Bronchial epithelial cell (primary cell): ENCODE measurements at regions not wholly inside any gene's neighbourhood (a gene's known extent, or its start where the extent isn't known, plus 50 kb on each side); places are given as distances from the start of the nearest gene placed in this dataset.

Source experiments
- DNase-seq: peaks from one replicate; pipeline ENCODE4 v3.0.0-alpha.2; 2010; ENCODE audit warnings: low read depth
- FAIRE-seq: peaks from 2 replicates; lab custom pipeline; 2011; peaks lifted over from hg19 to GRCh38; lab: Jason Lieb, UNC
- H3K27me3 ChIP-seq: 2 replicates; pipeline ENCODE4 v1.5.1; 2011; ENCODE audit warnings: low read length; ENCODE audit not compliant: control insufficient read depth, insufficient read depth
- H3K36me3 ChIP-seq: 2 replicates; pipeline ENCODE4 v1.5.1; 2011; ENCODE audit warnings: low read length; ENCODE audit not compliant: control insufficient read depth, insufficient read depth
- H3K4me3 ChIP-seq: 2 replicates; pipeline ENCODE4 v1.5.1; 2011; ENCODE audit warnings: mild to moderate bottlenecking, low read depth, low read length, control low read depth
- CTCF ChIP-seq: IDR thresholded peaks from 2 replicates; pipeline ENCODE4 v1.5.1; 2011; ENCODE audit warnings: mild to moderate bottlenecking, moderate library complexity, low read length, control low read depth, inconsistent platforms; ENCODE audit not compliant: insufficient read depth, severe bottlenecking

- no peak for TF ChIP-seq CTCF
- H3K36me3 ChIP-seq, result no peaks in the 10 kb centered on the region
- FAIRE-seq, result no peak
Observed at GRCh38 chrX:147119088-147119487, 304.5 kb upstream of the CXorf51A start.

GRCh38 chrX:147079974-147080373, 265.4 kb upstream of the CXorf51A start:
- no peak for FAIRE-seq
- Histone ChIP-seq H3K36me3 (no peaks in the 10 kb centered on the region), H3K27me3 (no peaks in the 10 kb centered on the region), H3K4me3 (no peak overlapping the region)
- DNase-seq, result no peak
- no peak for TF ChIP-seq CTCF

More at GRCh38 chrX:147119088-147119487, 304.5 kb upstream of the CXorf51A start:
- no peaks in the 10 kb centered on the region for H3K27me3 ChIP-seq
- H3K4me3 ChIP-seq, result no peak overlapping the region
- DNase-seq, result no peak

- H3K27me3 ChIP-seq, result no peaks in the 10 kb centered on the region
- no peak overlapping the region for H3K4me3 ChIP-seq
- TF ChIP-seq CTCF, result no peak
- no peaks in the 10 kb centered on the region for H3K36me3 ChIP-seq
- DNase-seq (no peak), FAIRE-seq (no peak)
Observed at GRCh38 chrX:147079457-147079856, 264.9 kb upstream of the CXorf51A start.

GRCh38 chrX:147077472-147077871, 262.9 kb upstream of the CXorf51A start:
- Histone ChIP-seq H3K27me3 (no peaks in the 10 kb centered on the region), H3K4me3 (no peak overlapping the region), H3K36me3 (no peaks in the 10 kb centered on the region)
- no peak for FAIRE-seq
- no peak for DNase-seq
- no peak for TF ChIP-seq CTCF

GRCh38 chrX:147072747-147073146, 258.2 kb upstream of the CXorf51A start:
- FAIRE-seq (no peak), DNase-seq (no peak)
- Histone ChIP-seq H3K4me3 (no peak overlapping the region), H3K27me3 (no peaks in the 10 kb centered on the region), H3K36me3 (no peaks in the 10 kb centered on the region)
- no peak for TF ChIP-seq CTCF

- no peak for TF ChIP-seq CTCF
- no peak overlapping the region for H3K4me3 ChIP-seq
- no peaks in the 10 kb centered on the region for H3K36me3 ChIP-seq
- FAIRE-seq (no peak), DNase-seq (peak; percentile 63)
- H3K27me3 ChIP-seq, result no peaks in the 10 kb centered on the region
Observed at GRCh38 chrX:147069926-147070325, 255.4 kb upstream of the CXorf51A start.
